Parathyroid adenoma (tissue), 2 donors: ENCODE measurements at regions not wholly inside any gene's neighbourhood (a gene's known extent, or its start where the extent isn't known, plus 50 kb on each side); places are given as distances from the start of the nearest gene placed in this dataset.

Source experiments
- H2AFZ ChIP-seq: fragments of 300-600 bp; sonication (generic); one replicate; pipeline ENCODE4 v1.7.0; 2017; ENCODE audit warnings: antibody characterized with exemption, mild to moderate bottlenecking
- H3K27ac ChIP-seq: fragments of 300-600 bp; sonication (generic); one replicate; pipeline ENCODE4 v1.7.0; 2017
- H3K27me3 ChIP-seq: fragments of 300-600 bp; sonication (generic); one replicate; pipeline ENCODE4 v1.7.0; 2017; ENCODE audit warnings: low read length; ENCODE audit not compliant: control insufficient read depth, insufficient read depth
- H3K36me3 ChIP-seq: fragments of 300-600 bp; sonication (generic); one replicate; pipeline ENCODE4 v1.7.0; 2017; ENCODE audit warnings: low read length; ENCODE audit not compliant: control insufficient read depth, insufficient read depth
- H3K4me1 ChIP-seq: fragments of 300-600 bp; sonication (generic); one replicate; pipeline ENCODE4 v1.7.0; 2017; ENCODE audit warnings: control low read depth
- H3K4me2 ChIP-seq: fragments of 300-600 bp; sonication (generic); one replicate; pipeline ENCODE4 v1.7.0; 2017; ENCODE audit warnings: low read length
- H3K4me3 ChIP-seq: fragments of 300-600 bp; sonication (generic); one replicate; pipeline ENCODE4 v1.7.0; 2017; ENCODE audit warnings: low read depth, low read length
- H3K79me2 ChIP-seq: fragments of 300-600 bp; sonication (generic); one replicate; pipeline ENCODE4 v1.7.0; 2017; ENCODE audit warnings: control low read depth
- H3K9ac ChIP-seq: fragments of 300-600 bp; sonication (generic); one replicate; pipeline ENCODE4 v1.7.0; 2017; ENCODE audit warnings: mild to moderate bottlenecking
- H3K9me3 ChIP-seq: fragments of 300-600 bp; sonication (generic); one replicate; pipeline ENCODE4 v1.7.0; 2017; ENCODE audit warnings: low read length; ENCODE audit not compliant: control insufficient read depth
- TF ChIP-seq, protein P1 (sequence below): fragments of 300-600 bp; sonication (generic); IDR thresholded peaks from one replicate; pipeline ENCODE4 v1.7.0; 2017; ENCODE audit warnings: antibody characterized with exemption, mild to moderate bottlenecking
- donor health status: primary hyperparathyroidism.

DNA sequence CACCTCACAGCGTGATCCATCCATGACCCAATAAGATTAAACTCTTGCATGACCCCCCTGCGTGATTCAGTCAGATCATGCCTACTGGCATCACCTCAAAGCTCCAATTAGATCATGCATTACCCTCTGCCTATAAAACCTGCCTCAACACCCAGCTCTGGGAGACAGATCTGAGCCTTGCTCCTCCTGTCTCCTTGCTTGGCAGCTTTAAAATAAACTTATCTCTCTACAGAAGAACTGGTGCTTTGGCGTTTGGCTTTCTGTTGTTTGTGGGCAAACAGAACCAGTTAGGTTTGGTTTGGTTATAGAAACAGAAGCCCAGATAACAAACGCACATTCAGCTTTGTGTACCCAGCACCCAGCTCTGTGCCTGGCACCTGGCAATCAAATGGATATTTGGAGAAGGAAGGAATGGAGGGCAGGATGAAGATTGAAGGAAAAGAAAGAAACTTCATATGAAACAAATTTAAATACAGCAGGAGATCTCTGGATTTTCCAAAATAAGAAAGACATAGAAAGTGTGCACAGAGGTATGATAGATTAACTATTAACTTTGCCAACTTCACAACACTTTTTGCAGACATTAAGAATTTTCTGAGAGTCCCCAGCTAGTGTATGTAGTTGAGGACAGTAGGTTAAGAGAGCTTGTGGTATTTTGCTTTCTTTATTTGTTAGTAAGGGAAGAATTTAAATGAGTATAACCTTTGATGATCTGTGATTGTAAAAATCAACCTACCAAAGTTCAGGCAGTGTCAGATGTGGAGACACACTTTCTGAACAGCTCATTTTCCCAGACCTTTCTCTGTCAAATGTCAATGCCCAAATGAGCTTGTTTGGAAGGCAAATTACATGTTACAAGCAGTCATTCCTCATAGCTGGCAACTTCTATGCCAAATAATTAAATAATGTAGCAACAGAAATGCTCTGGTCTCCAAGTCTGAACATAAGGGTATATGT lies 102.1 kb upstream of the ASTN2 start:
- TF ChIP-seq, protein P1, sequence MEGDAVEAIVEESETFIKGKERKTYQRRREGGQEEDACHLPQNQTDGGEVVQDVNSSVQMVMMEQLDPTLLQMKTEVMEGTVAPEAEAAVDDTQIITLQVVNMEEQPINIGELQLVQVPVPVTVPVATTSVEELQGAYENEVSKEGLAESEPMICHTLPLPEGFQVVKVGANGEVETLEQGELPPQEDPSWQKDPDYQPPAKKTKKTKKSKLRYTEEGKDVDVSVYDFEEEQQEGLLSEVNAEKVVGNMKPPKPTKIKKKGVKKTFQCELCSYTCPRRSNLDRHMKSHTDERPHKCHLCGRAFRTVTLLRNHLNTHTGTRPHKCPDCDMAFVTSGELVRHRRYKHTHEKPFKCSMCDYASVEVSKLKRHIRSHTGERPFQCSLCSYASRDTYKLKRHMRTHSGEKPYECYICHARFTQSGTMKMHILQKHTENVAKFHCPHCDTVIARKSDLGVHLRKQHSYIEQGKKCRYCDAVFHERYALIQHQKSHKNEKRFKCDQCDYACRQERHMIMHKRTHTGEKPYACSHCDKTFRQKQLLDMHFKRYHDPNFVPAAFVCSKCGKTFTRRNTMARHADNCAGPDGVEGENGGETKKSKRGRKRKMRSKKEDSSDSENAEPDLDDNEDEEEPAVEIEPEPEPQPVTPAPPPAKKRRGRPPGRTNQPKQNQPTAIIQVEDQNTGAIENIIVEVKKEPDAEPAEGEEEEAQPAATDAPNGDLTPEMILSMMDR = no peak
- H3K4me3 ChIP-seq = no peak overlapping the region
- no peak overlapping the region for H3K9ac ChIP-seq
- no peaks in the 10 kb centered on the region for H3K4me1 ChIP-seq
- H3K27ac ChIP-seq = no peak overlapping the region
- no peaks in the 10 kb centered on the region for H3K36me3 ChIP-seq
- H3K79me2 ChIP-seq = no peaks in the 10 kb centered on the region
- H3K4me2 ChIP-seq = no peak overlapping the region
- no peaks in the 10 kb centered on the region for H3K9me3 ChIP-seq
- H3K27me3 ChIP-seq = no peaks in the 10 kb centered on the region
- no peak overlapping the region for H2AFZ ChIP-seq

DNA sequence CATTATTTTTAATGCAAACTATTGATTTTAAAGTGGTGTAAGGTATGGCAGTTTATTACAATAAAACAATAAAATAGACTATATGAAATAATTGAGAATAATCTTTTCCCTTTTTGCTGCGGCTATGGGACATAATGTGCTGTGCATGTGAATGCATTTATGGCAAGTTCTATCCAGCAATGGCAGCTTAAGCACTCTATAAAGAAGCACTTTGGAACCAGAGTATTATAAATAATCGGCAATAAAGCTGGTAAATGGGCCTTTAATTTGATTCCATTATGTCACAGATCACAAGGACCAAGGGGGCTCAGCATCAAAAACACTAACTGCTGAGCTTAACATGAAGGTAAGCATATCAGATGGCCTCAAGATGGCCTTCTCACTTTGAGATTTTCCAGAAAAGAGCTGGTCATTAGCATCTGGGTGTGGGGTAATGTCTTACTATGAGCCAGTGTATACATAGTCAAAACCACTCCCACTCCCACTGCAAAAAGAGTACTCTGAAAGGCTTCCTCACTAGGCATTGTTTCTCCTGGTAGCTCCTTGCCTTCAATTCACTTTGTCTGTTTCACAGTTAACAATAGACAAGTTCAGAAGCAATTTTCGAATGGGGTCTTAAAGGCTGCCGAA lies 97.1 kb upstream of the ASTN2 start:
- no peak overlapping the region for H3K4me3 ChIP-seq
- no peak overlapping the region for H2AFZ ChIP-seq
- no peaks in the 10 kb centered on the region for H3K36me3 ChIP-seq
- H3K9ac ChIP-seq = no peak overlapping the region
- TF ChIP-seq, protein P1 = no peak
- no peaks in the 10 kb centered on the region for H3K4me1 ChIP-seq
- H3K27me3 ChIP-seq = no peaks in the 10 kb centered on the region
- H3K9me3 ChIP-seq = no peaks in the 10 kb centered on the region
- no peak overlapping the region for H3K27ac ChIP-seq
- no peak overlapping the region for H3K4me2 ChIP-seq
- H3K79me2 ChIP-seq = no peaks in the 10 kb centered on the region

DNA sequence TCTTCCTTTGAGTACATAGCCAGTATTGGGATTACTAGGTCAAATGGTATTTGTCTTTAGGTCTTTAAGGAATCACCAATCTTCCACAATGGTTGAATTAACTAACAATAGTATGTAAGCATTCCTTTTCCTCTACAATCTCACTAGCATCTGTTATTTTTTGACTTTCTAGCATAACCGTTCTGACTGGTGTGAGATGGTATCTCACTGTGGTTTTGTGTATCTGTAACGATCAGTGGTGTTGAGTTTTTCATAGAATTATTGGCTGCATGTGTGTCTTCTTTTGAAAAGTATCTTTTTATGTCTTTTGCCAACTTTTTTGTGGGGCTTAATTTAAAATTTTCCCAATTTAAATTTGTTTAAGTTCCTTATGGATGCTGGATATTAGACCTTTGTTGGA lies 81.5 kb upstream of the ASTN2 start:
- TF ChIP-seq, protein P1 = no peak
- H2AFZ ChIP-seq = no peak overlapping the region

DNA sequence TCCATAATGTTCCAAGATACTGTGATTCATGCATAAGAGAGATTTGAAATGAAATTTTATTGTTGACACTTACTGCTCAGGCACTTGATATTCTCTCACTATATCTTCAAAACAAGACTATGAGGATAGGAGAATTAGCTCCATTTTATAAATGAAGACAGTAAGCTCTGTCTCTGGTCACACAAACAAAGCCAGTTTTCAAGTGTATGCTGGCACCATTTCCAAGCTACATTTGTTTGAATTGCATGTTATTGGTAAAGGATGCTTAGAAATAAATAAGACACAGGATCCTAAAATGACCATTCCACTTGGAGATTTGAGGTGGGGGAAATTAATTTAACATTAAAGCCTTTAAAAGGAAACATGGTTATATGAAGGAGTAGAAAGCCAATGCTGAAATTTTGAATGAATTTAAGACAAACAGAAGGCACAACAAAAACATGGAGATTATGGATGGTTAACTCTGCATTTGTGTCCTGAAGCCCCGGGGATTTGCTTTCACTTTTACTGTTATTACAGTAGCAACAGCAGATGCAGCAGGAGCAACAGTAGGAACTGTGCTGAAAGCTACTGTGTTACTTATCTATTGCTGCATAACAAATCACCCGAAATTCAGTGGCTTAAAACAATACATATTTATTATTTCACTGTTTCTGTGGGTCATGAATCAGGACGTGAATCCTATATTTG lies 79.7 kb upstream of the ASTN2 start:
- Histone ChIP-seq H3K9ac (no peak overlapping the region), H3K79me2 (no peaks in the 10 kb centered on the region), H3K4me1 (no peaks in the 10 kb centered on the region), H3K27ac (no peak overlapping the region), H2AFZ (no peak overlapping the region), H3K9me3 (no peaks in the 10 kb centered on the region), H3K36me3 (no peaks in the 10 kb centered on the region), H3K4me2 (no peak overlapping the region), H3K27me3 (no peaks in the 10 kb centered on the region), H3K4me3 (no peak overlapping the region)
- TF ChIP-seq, protein P1 = no peak

More for the DNA sequence above, 81.5 kb upstream of the ASTN2 start:
- H3K4me3 ChIP-seq = no peak overlapping the region
- no peak overlapping the region for H3K9ac ChIP-seq
- H3K4me2 ChIP-seq = no peak overlapping the region
- H3K27me3 ChIP-seq = no peaks in the 10 kb centered on the region
- H3K4me1 ChIP-seq = no peaks in the 10 kb centered on the region
- H3K36me3 ChIP-seq = no peaks in the 10 kb centered on the region
- no peak overlapping the region for H3K27ac ChIP-seq
- no peaks in the 10 kb centered on the region for H3K9me3 ChIP-seq
- H3K79me2 ChIP-seq = no peaks in the 10 kb centered on the region
